Pancreas (tissue), 10 donors: ENCODE measurements at regions not wholly inside any gene's neighbourhood (a gene's known extent, or its start where the extent isn't known, plus 50 kb on each side); places are given as distances from the start of the nearest gene placed in this dataset.

ENCODE experiments used
- ATAC-seq, 4 donors: fragments of 200-7000 bp; cut with Tn5 transposase; one replicate each; pipeline versions ENCODE4 v1.8.0 to v1.9.1; 2020; ENCODE audit warnings: mild to moderate bottlenecking in 4 of 4, moderate library complexity in 4 of 4
- DNase-seq, 6 donors: peaks; one replicate each; pipeline ENCODE4 v3.0.0-alpha.2; 2020
- FAIRE-seq: peaks from 2 replicates; lab custom pipeline; 2012; peaks lifted over from hg19 to GRCh38; lab: Jason Lieb, UNC
- H3K27ac ChIP-seq, 4 donors: fragments of 200-600 bp; sonication (generic); 1 replicate in 3 of 4; 2 replicates in 1 of 4; pipeline versions ENCODE4 v1.5.0 to v1.8.0; 2020
- H3K27me3 ChIP-seq, 4 donors: fragments of 200-600 bp; one replicate each; pipeline ENCODE4 v1.8.0; 2021
- H3K36me3 ChIP-seq, 3 donors: fragments of 200-600 bp; sonication (generic) in 1 of 3; one replicate each; pipeline versions ENCODE4 v1.5.0 to v1.8.0; 2020 to 2021
- H3K4me1 ChIP-seq, 3 donors: fragments of 200-600 bp; one replicate each; pipeline ENCODE4 v1.8.0; 2021
- H3K4me3 ChIP-seq, 4 donors: fragments of 200-600 bp; sonication (generic) in 2 of 4; one replicate each; pipeline versions ENCODE4 v1.5.0 to v1.8.0; 2020 to 2021
- H3K9me3 ChIP-seq, 4 donors: fragments of 200-600 bp; one replicate each; pipeline ENCODE4 v1.8.0; 2021
- CTCF ChIP-seq, 4 donors: fragments of 200-600 bp; sonication (generic) in 3 of 4; IDR thresholded peaks; one replicate each; pipeline versions ENCODE4 v1.5.0 to v1.8.0; 2021; ENCODE audit warnings: antibody characterized with exemption in 4 of 4
- WGBS, 2 donors: extraction: QIAGEN DNeasy Blood & Tissue Kit; methylation state at CpG; one replicate each; pipeline ENCODE4 v1.1.7; 2013; 5-methylcytosine and 5-hydroxymethylcytosine counted together
- intact Hi-C, 3 donors: fragments of 100-400 bp; cut with DNase I; formaldehyde crosslinking; loops; one replicate each; pipeline versions ENCODE4 v1.11.1 to v1.14.2; 2022
- donor health status: healthy with polysubstance abuse.
- donor health status: DM: no; HTN: no; CAD: no; lungs with moderate emphysema.
- donor health status: DM: no; HTN: no; CAD: no.
- donor health status: control.
- donor health status: control.
- donor health status: Bipolar disorder and iron deficiency.
- donor health status: DM: yes; HTN: yes; CAD: no.
- donor health status: DM: no; HTN: no; CAD: no.
- donor health status: DM: no; HTN: no; CAD: no.
- donor health status: DM: yes; HTN: yes; CAD: no.

- no peak for TF ChIP-seq CTCF (IDR thresholded peaks at IDR 0.05)
- Histone ChIP-seq H3K4me1 (no peaks in the 10 kb centered on the region), H3K27ac (no peak overlapping the region), H3K9me3 (no peaks in the 10 kb centered on the region), H3K27me3 (no peaks in the 10 kb centered on the region), H3K4me3 (no peak overlapping the region), H3K36me3 (no peaks in the 10 kb centered on the region)
- DNase-seq, result no peak
- FAIRE-seq, result no peak
- intact Hi-C loops, result no loop called here
- WGBS, 2 donors, result 50 to 60% methylated on average over 4 of the region's 4 CpGs
- ATAC-seq, result no peak
These were observed 332.6 kb upstream of the SALL3 start for GRCh38 chr18:78647018-78647417.

GRCh38 chr18:78649421-78649820 is 330.2 kb upstream of the SALL3 start:
- no peaks in the 10 kb centered on the region for H3K27me3 ChIP-seq
- intact Hi-C loops, result no loop called here
- no peak overlapping the region for H3K4me3 ChIP-seq
- FAIRE-seq (no peak), DNase-seq (no peak), ATAC-seq (no peak)
- no peak for TF ChIP-seq CTCF (IDR thresholded peaks at IDR 0.05)
- H3K9me3 ChIP-seq, result no peaks in the 10 kb centered on the region
- H3K4me1 ChIP-seq, result no peaks in the 10 kb centered on the region
- WGBS, 2 donors, result 57 to 77% methylated on average over 10 of the region's 10 CpGs
- no peak overlapping the region for H3K27ac ChIP-seq
- H3K36me3 ChIP-seq, result no peaks in the 10 kb centered on the region

GRCh38 chr18:78650926-78651325 is 328.7 kb upstream of the SALL3 start:
- no peaks in the 10 kb centered on the region for H3K36me3 ChIP-seq

GRCh38 chr18:78652001-78652545 is 327.5 kb upstream of the SALL3 start:
- no peak for TF ChIP-seq CTCF (IDR thresholded peaks at IDR 0.05)
- Histone ChIP-seq H3K27me3 (no peaks in the 10 kb centered on the region), H3K4me3 (no peak overlapping the region), H3K36me3 (no peaks in the 10 kb centered on the region), H3K9me3 (no peaks in the 10 kb centered on the region), H3K27ac (no peak overlapping the region), H3K4me1 (no peaks in the 10 kb centered on the region)
- intact Hi-C loops, result no loop called here
- ATAC-seq (no peak), FAIRE-seq (no peak), DNase-seq (no peak)
- WGBS, 2 donors, result 73 to 81% methylated on average over 11 of the region's 11 CpGs

More at GRCh38 chr18:78650926-78651325, 328.7 kb upstream of the SALL3 start:
- TF ChIP-seq CTCF (IDR thresholded peaks at IDR 0.05), result no peak
- intact Hi-C loops, result no loop called here
- H3K4me1 ChIP-seq, result no peaks in the 10 kb centered on the region
- ATAC-seq (no peak), FAIRE-seq (no peak), DNase-seq (no peak)
- no peaks in the 10 kb centered on the region for H3K27me3 ChIP-seq
- WGBS, 2 donors, result 81 to 92% methylated on average over 13 of the region's 13 CpGs
- no peak overlapping the region for H3K27ac ChIP-seq
- H3K4me3 ChIP-seq, result no peak overlapping the region
- H3K9me3 ChIP-seq, result no peaks in the 10 kb centered on the region

GRCh38 chr18:78655921-78656320 is 323.7 kb upstream of the SALL3 start:
- H3K27me3 ChIP-seq, result no peaks in the 10 kb centered on the region
- 69 to 85% methylated on average over 8 of the region's 8 CpGs for WGBS, 2 donors
- intact Hi-C loops, result no loop called here
- ATAC-seq, result no peak
- no peak overlapping the region for H3K27ac ChIP-seq
- no peaks in the 10 kb centered on the region for H3K4me1 ChIP-seq
- H3K9me3 ChIP-seq, result no peaks in the 10 kb centered on the region
- H3K36me3 ChIP-seq, result no peaks in the 10 kb centered on the region
- no peak for TF ChIP-seq CTCF (IDR thresholded peaks at IDR 0.05)
- FAIRE-seq, result no peak
- no peak overlapping the region for H3K4me3 ChIP-seq
- no peak for DNase-seq
